ENCODE measurements at regions not wholly inside any gene's neighbourhood (a gene's known extent, or its start where the extent isn't known, plus 50 kb on each side); places are given as distances from the start of the nearest gene placed in this dataset.

DNA sequence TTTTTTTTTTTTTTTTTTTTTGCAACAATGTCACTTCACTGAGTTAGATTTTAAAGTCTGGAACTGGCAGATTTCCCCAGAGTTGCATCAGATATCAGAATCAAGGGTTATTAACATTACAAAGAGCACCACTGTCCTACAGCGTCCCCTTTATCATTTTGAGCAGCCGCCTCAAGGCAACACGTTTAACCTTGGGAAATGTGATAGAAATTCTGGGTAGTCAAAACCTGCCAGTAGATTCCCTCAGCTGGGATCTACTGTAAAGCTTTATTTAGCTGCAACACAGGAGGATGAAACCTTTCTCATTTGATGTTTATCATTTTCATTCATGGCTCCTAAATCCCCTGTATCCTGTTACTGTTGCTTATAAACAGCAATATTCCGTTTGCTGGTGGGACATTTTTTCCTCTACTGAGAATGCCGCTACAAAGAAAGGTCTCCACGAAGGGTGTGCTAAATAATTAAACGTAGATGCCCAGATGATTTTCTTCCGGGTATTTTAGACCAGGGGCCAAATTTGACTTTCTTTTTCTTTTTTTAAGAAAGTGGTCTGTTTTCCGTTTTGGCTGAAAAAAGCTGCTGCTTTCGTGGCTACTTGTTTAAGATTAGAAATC is 436.1 kb upstream of the GOT2 start:
- Histone ChIP-seq H3K9me3 (replicated peaks) (no peaks in the 10 kb centered on the region), H3K27me3 (replicated peaks) (no peaks in the 10 kb centered on the region; the same call in 1 of the 2 replicates), H3K36me3 (no peaks in the 10 kb centered on the region), H3K4me1 (replicated peaks) (no peaks in the 10 kb centered on the region), H3K27ac (no peak overlapping the region), H3K4me3 (no peak overlapping the region)
- DNase-seq (ENCODE audit: low read depth in 1 of 2, low spot score in 2 of 2), result no peak

DNA sequence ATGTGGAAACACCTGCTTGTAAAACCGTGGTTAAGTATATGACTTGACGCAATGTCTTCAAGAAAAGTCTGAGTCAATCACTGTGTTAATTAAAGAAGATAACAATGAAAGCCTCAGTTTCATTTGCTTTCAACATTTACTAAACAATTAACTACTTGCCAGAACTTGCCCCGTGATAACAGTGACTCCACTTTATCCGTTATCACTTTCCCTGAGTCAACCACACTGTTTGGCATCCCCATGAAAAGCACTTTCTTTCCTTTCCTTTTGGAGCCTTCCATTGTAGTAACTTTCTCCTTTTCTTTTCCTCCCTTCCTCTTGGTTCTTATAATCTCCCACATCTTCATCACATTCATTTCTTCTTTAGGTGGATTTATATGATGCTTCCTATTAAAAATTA is 435.1 kb upstream of the GOT2 start:
- Histone ChIP-seq H3K4me1 (replicated peaks) (no peaks in the 10 kb centered on the region), H3K4me3 (no peak overlapping the region), H3K9me3 (replicated peaks) (no peaks in the 10 kb centered on the region), H3K27me3 (replicated peaks) (no peaks in the 10 kb centered on the region; the same call in 1 of the 2 replicates), H3K27ac (no peak overlapping the region), H3K36me3 (no peaks in the 10 kb centered on the region)
- no peak for DNase-seq (ENCODE audit: low read depth in 1 of 2, low spot score in 2 of 2)

DNA sequence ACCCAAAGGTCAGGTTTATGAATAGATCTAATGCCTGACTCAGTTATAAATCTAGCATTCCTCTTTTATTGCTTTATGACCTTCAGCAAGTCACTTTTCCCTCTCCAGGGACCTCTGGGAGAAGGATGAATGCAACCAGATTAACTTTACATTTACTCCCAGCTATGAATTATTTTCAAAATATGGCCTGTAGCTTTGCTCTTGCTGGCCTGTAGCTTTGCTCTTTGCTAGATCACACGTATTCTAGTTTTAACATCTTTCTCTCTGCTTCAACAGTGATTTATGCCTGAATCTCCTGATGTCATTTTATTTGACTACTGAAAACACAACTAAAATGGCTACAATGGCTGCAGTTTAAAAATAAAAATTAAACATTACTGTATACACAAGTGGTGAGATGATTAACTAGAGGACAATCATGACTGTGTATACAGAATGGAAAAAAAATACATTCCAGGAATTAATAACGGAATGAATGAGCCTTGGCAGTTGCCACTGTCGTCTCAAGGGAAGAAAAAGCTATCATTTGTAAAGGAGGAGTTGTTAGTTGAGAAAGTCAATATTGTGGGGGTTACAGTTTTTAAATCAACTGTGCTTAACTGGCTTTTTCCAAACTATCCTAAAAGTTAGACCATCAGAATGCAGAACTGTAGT is 434.5 kb upstream of the GOT2 start:
- no peaks in the 10 kb centered on the region for H3K36me3 ChIP-seq
- H3K9me3 ChIP-seq (replicated peaks), result no peaks in the 10 kb centered on the region
- H3K4me3 ChIP-seq, result no peak overlapping the region
- H3K27ac ChIP-seq, result no peak overlapping the region
- no peaks in the 10 kb centered on the region; the same call in 1 of the 2 replicates for H3K27me3 ChIP-seq (replicated peaks)
- no peak for DNase-seq (ENCODE audit: low read depth in 1 of 2, low spot score in 2 of 2)
- H3K4me1 ChIP-seq (replicated peaks), result no peaks in the 10 kb centered on the region

DNA sequence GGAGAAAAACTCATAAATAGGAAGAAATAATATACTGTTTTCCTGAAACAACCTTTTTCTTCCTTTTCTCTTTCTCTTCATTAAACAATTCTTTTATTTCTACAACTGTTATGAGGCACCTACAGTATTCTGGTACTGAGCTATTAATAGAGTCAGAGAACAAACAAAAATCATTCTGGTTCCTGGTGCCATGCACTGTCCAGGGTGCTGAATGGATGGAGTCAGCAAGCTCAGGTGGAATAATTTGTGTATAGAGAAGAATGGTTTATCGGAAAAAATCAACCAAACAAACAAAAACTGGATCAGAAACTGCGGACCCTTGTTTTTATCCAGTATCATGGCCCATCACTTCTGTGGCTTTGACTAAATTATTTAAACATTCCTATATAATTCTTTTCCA is 430.3 kb upstream of the GOT2 start:
- no peaks in the 10 kb centered on the region for H3K4me1 ChIP-seq (replicated peaks)
- no peak for DNase-seq (ENCODE audit: low read depth in 1 of 2, low spot score in 2 of 2)
- H3K27me3 ChIP-seq (replicated peaks), result no peaks in the 10 kb centered on the region
- no peak overlapping the region for H3K27ac ChIP-seq
- no peaks in the 10 kb centered on the region for H3K9me3 ChIP-seq (replicated peaks)
- H3K36me3 ChIP-seq, result no peaks in the 10 kb centered on the region
- H3K4me3 ChIP-seq, result no peak overlapping the region

DNA sequence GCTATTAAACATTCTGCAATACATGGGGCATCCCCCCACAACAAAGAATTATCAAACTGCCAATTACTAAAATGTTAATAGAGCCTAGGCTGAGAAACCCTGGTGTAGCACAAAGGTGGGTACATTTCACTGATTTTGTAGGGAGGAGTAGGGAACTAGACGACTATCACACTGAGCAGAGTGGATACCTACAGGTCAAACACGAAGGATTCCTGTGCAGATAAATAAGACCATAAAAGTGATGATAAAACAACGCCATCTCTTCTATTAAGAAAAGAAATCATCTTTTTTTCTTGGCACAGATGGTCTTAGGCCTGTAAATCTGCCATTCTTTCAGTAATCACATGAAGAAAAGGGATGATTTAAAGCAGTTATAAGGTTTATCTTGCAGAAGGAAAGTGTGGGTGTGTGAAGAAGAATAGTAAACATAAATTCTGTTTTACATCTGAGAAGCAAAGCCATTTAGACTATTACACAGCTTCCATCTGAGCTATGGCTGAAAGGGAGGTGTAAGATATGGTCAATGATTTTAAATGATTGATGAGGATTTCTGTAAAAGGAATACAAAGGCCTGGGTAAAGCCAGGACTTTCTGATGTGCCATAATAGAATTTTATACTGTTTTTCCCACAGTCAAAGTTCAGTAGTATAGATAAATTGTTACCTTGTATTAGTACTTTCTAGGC is 429.4 kb upstream of the GOT2 start:
- Histone ChIP-seq H3K4me3 (no peak overlapping the region), H3K27ac (no peak overlapping the region), H3K36me3 (no peaks in the 10 kb centered on the region), H3K9me3 (replicated peaks) (no peaks in the 10 kb centered on the region), H3K4me1 (replicated peaks) (no peaks in the 10 kb centered on the region), H3K27me3 (replicated peaks) (no peaks in the 10 kb centered on the region)
- DNase-seq (ENCODE audit: low read depth in 1 of 2, low spot score in 2 of 2), result no peak

DNA sequence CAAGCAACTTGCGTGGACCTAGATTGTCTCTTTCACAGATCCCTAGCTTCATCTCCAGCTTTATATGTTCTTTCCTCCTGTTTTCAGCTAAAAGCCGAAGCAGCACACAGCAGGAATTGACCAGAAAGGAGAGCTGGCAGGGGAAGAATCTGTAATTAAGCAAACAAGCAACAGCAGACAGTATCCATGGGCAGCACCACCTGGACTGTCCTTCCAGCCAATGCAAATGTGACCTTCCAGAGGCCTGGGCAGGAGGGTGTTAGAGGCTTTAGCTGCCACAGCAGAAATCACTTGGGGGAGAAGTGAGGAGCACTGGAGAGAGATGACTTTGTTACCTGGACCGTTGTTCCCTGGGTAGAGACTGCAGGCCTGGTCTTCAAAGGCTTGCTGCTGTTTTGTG is 427.6 kb upstream of the GOT2 start:
- no peaks in the 10 kb centered on the region for H3K4me1 ChIP-seq (replicated peaks)
- no peak for DNase-seq (ENCODE audit: low read depth in 1 of 2, low spot score in 2 of 2)
- no peaks in the 10 kb centered on the region for H3K27me3 ChIP-seq (replicated peaks)
- H3K27ac ChIP-seq, result no peak overlapping the region
- no peaks in the 10 kb centered on the region for H3K36me3 ChIP-seq
- H3K9me3 ChIP-seq (replicated peaks), result no peaks in the 10 kb centered on the region
- no peak overlapping the region for H3K4me3 ChIP-seq

DNA sequence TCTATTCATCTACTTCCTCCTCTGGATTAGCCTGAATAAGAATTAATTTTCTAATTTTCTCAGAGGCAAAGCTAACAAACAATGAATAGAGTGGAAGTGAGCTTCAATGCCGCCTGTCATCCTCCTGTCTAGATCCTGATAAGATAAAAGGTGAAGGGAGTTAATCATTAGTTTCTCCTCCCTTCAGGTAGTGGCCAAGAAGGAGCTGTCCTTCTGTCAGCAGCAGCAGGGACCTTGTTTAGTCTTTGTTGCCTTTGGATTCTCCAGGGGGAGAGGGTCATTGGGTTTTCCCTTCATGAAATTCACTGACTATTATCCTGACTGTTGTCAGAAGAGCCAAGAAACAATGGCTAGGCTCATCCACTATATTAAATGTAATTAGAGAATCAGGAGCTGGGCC is 420.2 kb upstream of the GOT2 start:
- Histone ChIP-seq H3K9me3 (replicated peaks) (no peaks in the 10 kb centered on the region), H3K27me3 (replicated peaks) (no peaks in the 10 kb centered on the region), H3K4me3 (no peak overlapping the region), H3K27ac (no peak overlapping the region), H3K4me1 (replicated peaks) (no peaks in the 10 kb centered on the region), H3K36me3 (no peaks in the 10 kb centered on the region)
- DNase-seq (ENCODE audit: low read depth in 1 of 2, low spot score in 2 of 2), result no peak

DNA sequence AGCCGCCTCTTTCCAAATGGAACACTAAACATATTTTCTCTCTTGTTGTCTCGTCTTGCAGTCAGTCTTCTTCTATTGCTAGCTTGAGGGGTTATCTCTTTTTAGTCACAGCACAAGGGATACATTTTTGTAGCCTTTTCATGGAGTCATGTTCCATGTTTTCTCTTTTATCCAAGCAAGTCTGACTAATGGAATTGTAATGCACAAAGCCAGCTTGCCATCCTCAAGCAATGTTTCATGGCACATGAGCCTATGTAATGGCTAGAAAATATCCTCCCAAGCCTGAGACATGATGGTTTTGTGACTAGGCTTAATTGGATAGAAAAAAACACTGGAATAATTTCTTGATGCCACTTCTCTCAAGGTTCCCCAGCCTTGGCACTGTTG is 414.6 kb upstream of the GOT2 start:
- Histone ChIP-seq H3K27ac (no peak overlapping the region), H3K4me1 (replicated peaks) (no peaks in the 10 kb centered on the region), H3K36me3 (no peaks in the 10 kb centered on the region), H3K9me3 (replicated peaks) (no peaks in the 10 kb centered on the region), H3K27me3 (replicated peaks) (no peaks in the 10 kb centered on the region), H3K4me3 (no peak overlapping the region)
- DNase-seq (ENCODE audit: low read depth in 1 of 2, low spot score in 2 of 2), result no peak

DNA sequence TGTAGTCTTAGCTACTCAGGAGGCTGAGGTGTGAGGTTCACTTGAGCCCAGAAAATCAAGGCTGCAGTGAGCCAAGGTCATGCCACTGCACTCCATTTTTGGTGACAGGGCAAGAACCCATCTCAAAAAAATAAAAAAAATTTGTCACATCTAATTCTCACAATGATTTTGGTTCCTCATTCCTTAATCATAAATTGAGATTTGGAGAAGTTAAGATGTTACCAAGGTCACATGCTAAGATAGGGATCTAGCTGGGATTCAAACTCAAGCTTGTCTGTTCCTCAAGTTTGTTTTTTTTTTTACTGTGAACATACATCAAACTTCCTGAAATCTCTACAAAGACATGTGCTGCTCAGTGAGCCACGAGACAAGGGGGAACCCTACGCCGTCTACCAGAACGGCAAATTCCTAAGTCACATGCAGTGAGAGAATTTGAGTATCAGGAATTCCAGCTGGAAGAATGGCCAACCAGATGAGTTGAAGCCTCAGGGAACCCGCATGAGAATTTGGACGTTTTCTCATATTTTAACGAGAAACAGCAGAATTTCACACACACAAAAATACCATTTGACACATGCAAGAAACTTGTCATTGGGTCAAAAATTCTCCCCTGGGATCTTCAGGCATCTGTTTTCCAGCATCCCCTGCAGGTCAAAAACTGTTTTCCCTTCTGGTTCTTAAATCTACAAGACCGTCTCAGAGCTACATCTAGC is 414.1 kb upstream of the GOT2 start:
- Histone ChIP-seq H3K4me3 (no peak overlapping the region), H3K4me1 (replicated peaks) (no peaks in the 10 kb centered on the region), H3K27ac (no peak overlapping the region), H3K36me3 (no peaks in the 10 kb centered on the region), H3K27me3 (replicated peaks) (no peaks in the 10 kb centered on the region), H3K9me3 (replicated peaks) (no peaks in the 10 kb centered on the region)
- no peak for DNase-seq (ENCODE audit: low read depth in 1 of 2, low spot score in 2 of 2)

DNA sequence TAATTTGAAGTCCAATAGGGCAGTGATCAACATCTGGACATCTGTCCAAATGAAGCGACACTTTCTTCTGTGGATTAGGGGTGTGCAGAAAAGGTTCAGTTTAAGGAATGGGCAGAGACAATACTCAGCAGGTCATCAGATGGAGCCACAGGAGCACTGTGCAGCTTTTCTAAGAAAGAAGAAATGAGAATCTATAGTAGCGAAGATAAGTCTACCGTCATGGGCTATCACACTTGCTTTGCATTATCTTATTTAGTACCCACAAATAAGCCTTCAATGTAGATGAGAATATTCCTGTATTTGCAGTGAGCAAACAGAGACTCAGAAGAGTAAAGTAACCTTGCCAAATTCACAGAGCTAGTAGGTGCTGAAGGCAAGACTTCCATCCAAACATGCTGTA is 412.0 kb upstream of the GOT2 start:
- no peaks in the 10 kb centered on the region for H3K9me3 ChIP-seq (replicated peaks)
- no peaks in the 10 kb centered on the region for H3K4me1 ChIP-seq (replicated peaks)
- H3K27ac ChIP-seq, result no peak overlapping the region
- no peaks in the 10 kb centered on the region for H3K27me3 ChIP-seq (replicated peaks)
- H3K4me3 ChIP-seq, result no peak overlapping the region
- DNase-seq (ENCODE audit: low read depth in 1 of 2, low spot score in 2 of 2), result no peak
- no peaks in the 10 kb centered on the region for H3K36me3 ChIP-seq

DNA sequence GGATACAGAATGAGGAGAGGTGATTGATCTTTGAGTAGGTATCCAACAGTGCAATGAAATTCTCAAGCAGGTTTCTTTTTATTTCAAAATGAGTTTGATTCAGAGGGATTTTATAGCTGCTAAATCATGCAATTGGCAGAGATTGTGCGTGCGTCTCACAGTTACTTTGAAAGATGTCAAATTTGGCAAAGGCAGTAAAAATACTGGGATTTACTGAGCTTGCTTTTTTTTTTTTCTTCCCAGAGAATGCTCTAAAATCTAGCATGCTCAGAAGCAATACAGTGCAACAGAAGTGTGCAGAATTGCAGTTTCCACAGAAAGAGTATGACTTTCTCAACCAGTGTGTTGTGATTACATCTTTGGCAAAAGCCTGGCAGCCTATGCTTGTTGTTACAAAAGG is 410.7 kb upstream of the GOT2 start:
- Histone ChIP-seq H3K27ac (no peak overlapping the region), H3K36me3 (no peaks in the 10 kb centered on the region), H3K27me3 (replicated peaks) (no peaks in the 10 kb centered on the region), H3K9me3 (replicated peaks) (no peaks in the 10 kb centered on the region), H3K4me3 (no peak overlapping the region), H3K4me1 (replicated peaks) (no peaks in the 10 kb centered on the region)
- DNase-seq (ENCODE audit: low read depth in 1 of 2, low spot score in 2 of 2), result no peak

DNA sequence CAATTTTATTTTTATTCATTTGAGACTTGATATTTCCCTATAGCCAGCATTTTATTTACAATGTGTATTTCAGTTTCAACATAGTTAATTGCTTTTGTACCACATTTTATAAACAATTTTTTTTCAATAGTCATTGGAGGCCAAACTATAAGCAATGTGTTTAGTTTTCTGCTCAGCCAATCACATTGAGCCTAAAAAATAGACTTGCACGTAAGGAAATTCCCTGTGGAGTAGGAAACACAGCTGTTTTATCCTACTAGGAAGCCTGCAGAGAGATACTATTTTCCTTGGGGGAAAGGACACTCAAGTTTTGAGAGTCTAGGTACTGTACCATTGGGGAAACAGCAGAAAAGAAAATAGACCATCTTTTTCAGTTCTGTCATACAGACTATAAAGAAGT is 410.2 kb upstream of the GOT2 start:
- Histone ChIP-seq H3K36me3 (no peaks in the 10 kb centered on the region), H3K27ac (no peak overlapping the region), H3K9me3 (replicated peaks) (no peaks in the 10 kb centered on the region), H3K4me3 (no peak overlapping the region), H3K4me1 (replicated peaks) (no peaks in the 10 kb centered on the region), H3K27me3 (replicated peaks) (no peaks in the 10 kb centered on the region)
- DNase-seq (ENCODE audit: low read depth in 1 of 2, low spot score in 2 of 2), result no peak

DNA sequence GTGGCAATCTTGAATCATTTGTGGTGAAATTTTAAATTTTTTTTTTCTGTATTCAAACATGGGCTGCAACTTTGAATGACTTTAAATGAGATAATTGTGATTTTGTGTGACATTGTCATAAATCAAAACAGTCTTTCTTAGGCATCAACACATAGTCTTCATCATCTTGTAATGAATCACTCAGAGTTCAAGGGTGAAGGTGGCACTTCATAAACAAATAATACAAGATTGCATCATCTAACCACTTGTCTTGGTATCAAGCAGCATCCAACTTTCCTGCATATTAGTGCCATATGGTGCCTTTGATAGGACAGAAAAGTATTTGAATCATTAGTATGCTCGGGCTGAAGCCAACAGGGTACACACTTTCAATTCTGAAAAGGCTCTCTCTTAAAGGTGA is 392.4 kb upstream of the GOT2 start:
- Histone ChIP-seq H3K27me3 (replicated peaks) (no peaks in the 10 kb centered on the region), H3K9me3 (replicated peaks) (no peaks in the 10 kb centered on the region), H3K4me3 (no peak overlapping the region), H3K4me1 (replicated peaks) (no peaks in the 10 kb centered on the region), H3K36me3 (no peaks in the 10 kb centered on the region), H3K27ac (no peak overlapping the region)
- no peak for DNase-seq (ENCODE audit: low read depth in 1 of 2, low spot score in 2 of 2)

DNA sequence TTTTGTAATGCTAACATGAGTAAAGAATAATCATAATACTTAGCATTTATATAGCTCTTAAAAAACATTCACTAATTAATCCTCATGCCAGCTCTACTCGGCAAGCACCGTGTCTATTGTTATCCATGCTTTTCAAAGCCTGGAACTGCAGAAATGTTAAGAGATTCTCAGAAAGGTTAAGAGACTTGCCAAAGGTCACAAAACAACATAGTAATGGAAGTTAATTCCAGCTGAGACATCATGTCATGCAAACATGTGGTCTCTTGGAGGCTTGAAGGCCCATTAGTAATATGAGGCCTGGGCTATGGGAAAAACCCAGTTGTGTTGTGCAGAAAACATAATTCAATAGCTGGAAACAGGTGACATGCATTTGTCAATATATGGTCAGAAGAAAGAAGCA is 389.9 kb upstream of the GOT2 start:
- Histone ChIP-seq H3K36me3 (no peaks in the 10 kb centered on the region), H3K27ac (no peak overlapping the region)

More for the DNA sequence above, 389.9 kb upstream of the GOT2 start:
- no peaks in the 10 kb centered on the region for H3K9me3 ChIP-seq (replicated peaks)
- no peak overlapping the region for H3K4me3 ChIP-seq
- DNase-seq (ENCODE audit: low read depth in 1 of 2, low spot score in 2 of 2), result no peak
- no peaks in the 10 kb centered on the region for H3K4me1 ChIP-seq (replicated peaks)
- no peaks in the 10 kb centered on the region for H3K27me3 ChIP-seq (replicated peaks)

All from SJSA1 (cell line).